SU-DHL-6 (cell line): ENCODE measurements at regions not wholly inside any gene's neighbourhood (a gene's known extent, or its start where the extent isn't known, plus 50 kb on each side); places are given as distances from the start of the nearest gene placed in this dataset.

ENCODE experiments used
- CTCF ChIP-seq: fragments of 200-600 bp; sonication (generic); IDR thresholded peaks from one replicate; pipeline ENCODE4 v1.5.1; 2017; ENCODE audit warnings: antibody characterized with exemption, mild to moderate bottlenecking, low read length, moderate library complexity; ENCODE audit not compliant: insufficient read depth, poor library complexity, severe bottlenecking
- EZH2phosphoT487 ChIP-seq: fragments of 200-600 bp; sonication (generic), shearing (Covaris generic); conservative IDR thresholded peaks from 2 replicates; pipeline ENCODE4 v1.6.1; 2018; ENCODE audit warnings: mild to moderate bottlenecking, antibody characterized with exemption, low read length, moderate library complexity, mixed read lengths

DNA sequence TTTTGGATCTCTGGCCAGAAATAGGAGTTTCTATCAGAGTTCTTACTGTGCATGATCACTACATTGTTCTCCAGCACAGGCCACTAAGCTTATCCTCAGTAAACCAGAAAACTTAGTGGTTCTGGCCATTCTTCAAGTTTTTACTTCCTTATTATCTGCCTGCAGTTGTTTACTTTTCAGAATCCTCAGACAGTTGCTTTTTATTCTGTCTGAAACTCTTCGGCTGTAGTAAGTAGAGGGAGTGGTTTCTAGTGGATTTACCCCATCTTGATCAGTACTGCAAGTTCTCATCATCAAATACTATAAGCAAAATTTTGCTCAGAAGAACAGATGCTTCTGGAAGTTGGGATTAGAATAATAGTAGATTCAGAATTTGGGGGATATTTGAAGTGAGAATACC lies 193.0 kb upstream of the RARB start:
- TF ChIP-seq CTCF (no peak), EZH2phosphoT487 (no peak)
